HL-60 (cell line): ENCODE measurements at regions not wholly inside any gene's neighbourhood (a gene's known extent, or its start where the extent isn't known, plus 50 kb on each side); places are given as distances from the start of the nearest gene placed in this dataset.

Source experiments
- GABPA ChIP-seq: IDR thresholded peaks from 2 replicates; pipeline ENCODE4 v1.6.1; 2012; ENCODE audit warnings: low read depth
- POLR2AphosphoS5 ChIP-seq: IDR thresholded peaks from 2 replicates; pipeline ENCODE4 v1.6.1; 2012; ENCODE audit warnings: low read depth
- TF ChIP-seq, protein P1 (sequence below): IDR thresholded peaks from one replicate; pipeline ENCODE4 v1.5.1; 2011; ENCODE audit warnings: low read length, control low read depth, inconsistent platforms; ENCODE audit not compliant: insufficient read depth
- TF ChIP-seq, protein P2 (sequence below): IDR thresholded peaks from 2 replicates; pipeline ENCODE4 v1.6.1; 2012; ENCODE audit warnings: low read depth; ENCODE audit not compliant: insufficient replicate concordance

DNA sequence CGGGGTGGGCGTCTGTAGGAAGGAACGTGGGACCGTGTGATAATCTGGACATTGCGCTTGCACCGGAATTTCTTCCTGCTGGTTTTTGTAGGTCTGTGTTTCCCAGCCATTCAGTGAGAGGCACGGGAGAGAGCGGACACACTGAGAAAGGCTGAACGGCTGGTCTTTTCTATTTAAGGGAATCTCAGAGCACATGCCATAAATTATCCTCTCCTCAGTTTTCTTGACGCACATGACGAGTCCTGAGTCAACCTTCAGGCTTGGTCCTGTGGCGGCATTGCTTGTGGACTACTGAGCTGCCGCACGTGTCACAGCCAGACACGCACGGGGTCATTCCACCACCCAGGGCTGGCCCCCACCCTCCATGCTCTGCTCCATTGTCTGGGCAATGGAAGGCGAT is 519.3 kb upstream of the ID2 start:
- TF ChIP-seq, protein P1, sequence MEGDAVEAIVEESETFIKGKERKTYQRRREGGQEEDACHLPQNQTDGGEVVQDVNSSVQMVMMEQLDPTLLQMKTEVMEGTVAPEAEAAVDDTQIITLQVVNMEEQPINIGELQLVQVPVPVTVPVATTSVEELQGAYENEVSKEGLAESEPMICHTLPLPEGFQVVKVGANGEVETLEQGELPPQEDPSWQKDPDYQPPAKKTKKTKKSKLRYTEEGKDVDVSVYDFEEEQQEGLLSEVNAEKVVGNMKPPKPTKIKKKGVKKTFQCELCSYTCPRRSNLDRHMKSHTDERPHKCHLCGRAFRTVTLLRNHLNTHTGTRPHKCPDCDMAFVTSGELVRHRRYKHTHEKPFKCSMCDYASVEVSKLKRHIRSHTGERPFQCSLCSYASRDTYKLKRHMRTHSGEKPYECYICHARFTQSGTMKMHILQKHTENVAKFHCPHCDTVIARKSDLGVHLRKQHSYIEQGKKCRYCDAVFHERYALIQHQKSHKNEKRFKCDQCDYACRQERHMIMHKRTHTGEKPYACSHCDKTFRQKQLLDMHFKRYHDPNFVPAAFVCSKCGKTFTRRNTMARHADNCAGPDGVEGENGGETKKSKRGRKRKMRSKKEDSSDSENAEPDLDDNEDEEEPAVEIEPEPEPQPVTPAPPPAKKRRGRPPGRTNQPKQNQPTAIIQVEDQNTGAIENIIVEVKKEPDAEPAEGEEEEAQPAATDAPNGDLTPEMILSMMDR: no peak
- TF ChIP-seq POLR2AphosphoS5: no peak
- TF ChIP-seq, protein P2, sequence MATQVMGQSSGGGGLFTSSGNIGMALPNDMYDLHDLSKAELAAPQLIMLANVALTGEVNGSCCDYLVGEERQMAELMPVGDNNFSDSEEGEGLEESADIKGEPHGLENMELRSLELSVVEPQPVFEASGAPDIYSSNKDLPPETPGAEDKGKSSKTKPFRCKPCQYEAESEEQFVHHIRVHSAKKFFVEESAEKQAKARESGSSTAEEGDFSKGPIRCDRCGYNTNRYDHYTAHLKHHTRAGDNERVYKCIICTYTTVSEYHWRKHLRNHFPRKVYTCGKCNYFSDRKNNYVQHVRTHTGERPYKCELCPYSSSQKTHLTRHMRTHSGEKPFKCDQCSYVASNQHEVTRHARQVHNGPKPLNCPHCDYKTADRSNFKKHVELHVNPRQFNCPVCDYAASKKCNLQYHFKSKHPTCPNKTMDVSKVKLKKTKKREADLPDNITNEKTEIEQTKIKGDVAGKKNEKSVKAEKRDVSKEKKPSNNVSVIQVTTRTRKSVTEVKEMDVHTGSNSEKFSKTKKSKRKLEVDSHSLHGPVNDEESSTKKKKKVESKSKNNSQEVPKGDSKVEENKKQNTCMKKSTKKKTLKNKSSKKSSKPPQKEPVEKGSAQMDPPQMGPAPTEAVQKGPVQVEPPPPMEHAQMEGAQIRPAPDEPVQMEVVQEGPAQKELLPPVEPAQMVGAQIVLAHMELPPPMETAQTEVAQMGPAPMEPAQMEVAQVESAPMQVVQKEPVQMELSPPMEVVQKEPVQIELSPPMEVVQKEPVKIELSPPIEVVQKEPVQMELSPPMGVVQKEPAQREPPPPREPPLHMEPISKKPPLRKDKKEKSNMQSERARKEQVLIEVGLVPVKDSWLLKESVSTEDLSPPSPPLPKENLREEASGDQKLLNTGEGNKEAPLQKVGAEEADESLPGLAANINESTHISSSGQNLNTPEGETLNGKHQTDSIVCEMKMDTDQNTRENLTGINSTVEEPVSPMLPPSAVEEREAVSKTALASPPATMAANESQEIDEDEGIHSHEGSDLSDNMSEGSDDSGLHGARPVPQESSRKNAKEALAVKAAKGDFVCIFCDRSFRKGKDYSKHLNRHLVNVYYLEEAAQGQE: no peak
- TF ChIP-seq GABPA: no peak
